T-helper 2 cell (primary cell): ENCODE measurements at regions not wholly inside any gene's neighbourhood (a gene's known extent, or its start where the extent isn't known, plus 50 kb on each side); places are given as distances from the start of the nearest gene placed in this dataset.
"Not testable (repeated sequence)": the region's sequence is repeated elsewhere in the genome, so short reads cannot be mapped to it uniquely, and the experiment has no call there.

Source experiments
- DNase-seq, 5 experiments: peaks; one replicate each; pipeline versions ENCODE4 v3.0.0 to v3.0.0-alpha.2; 2012 to 2022

DNA sequence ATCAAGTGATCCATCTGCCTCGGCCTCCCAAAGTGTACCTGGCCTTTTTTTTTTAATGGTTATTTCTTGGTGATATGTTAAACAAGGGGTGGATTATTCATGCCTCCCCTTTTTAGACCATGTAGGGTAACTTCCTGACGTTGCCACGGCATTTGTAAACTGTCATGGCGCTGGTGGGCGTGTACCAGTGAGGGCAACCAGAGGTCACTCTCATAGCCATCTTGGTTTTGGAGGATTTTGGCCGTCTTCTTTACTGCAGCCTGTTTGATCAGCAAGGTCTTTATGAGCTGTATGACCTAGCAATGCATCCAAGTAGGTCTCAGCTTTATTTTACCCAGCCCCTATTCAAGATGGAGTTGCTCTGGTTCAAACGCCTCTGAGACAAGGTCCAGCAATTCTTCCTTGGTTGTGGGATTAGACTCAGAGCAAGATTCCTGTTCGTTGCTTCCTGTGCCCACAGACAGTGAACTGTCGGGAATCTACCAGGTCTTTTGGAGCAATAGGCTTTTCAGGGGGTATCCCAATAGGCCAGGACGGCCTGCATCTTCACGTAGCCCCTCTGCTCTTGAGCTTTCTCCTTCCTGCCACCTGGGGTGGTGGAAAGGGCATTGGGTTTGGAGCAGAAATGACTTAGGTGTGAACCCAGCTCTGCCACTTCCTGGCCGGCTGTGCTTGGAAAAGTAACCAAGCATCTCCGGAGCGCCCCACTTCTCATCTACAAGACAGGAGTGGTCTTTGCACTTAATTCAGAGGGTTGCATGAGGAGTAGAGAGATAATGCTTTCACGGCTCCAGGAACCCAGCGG, 52.9 kb upstream of the SEC14L1 start:
- no peak for DNase-seq

DNA sequence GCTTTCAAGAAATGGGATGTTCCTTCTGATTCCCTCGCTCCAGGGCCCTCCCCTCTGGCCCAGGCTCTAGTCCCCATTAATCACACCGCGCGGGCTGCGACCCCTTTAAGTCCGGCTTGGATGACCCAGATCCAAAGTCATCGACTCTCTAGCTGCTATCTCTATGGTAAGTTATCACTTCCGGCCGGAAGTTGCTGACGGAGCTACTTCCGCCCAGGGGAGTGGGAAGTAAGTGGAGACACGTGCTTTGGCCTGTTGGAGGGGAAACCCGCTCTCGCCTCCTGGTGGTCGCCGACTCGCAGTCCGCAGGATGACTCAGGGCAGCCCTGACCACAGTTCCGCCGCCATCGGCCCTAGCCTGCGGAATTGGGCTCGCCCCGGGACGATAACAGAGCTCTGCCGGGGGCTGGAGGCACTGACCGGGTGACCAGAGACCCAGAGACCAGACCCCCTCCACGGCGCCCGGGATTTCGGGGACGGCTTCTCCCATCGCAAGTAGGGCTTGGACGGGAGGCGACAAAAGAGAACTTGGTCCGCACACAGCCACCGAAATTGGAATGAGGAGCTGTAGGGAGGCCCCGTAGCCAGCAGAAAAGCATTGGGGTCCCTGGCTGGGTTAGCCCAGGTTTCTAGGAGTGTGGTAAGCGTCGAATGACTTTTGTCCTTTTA, 52.2 kb upstream of the SEC14L1 start:
- peak; percentile 46 to 94 (median 79) for DNase-seq

DNA sequence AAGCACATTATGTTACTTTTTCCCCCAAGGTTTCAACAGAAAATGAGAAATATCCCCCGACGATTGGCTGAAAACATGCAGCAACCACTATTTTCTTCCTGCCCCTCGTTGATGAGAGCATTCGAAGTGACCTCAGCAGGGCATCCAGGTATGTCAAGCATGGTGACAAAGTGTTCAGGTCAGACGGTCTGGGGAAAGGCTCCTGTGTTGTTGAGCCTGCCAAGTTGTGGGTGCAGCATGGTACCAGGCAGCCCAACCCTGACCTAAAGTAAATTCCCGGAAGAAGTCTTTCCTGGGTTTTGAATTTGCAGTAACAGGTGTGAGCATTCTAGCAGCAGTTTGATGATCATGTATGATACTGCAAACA, 51.7 kb upstream of the SEC14L1 start:
- peak in 1 of 5 experiments; percentile 22 for DNase-seq

DNA sequence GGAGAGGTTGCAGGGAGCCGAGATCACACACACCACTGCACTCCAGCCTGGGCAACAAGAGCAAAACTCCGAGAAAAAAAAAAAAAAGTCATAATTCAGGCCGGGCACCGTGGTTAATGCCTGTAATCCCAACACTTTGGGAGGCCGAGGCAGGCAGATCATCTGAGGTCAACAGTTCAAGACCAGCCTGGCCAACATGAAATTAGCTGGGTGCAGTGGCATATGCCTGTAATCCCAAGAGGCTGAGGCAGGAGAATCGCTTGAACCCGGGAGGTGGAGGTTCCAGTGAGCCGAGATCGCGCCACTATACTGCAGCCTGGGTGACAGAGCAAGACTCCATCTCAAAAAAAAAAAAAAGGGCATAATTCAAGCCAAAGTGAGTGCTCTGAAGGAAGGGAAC, 50.8 kb upstream of the SEC14L1 start:
- DNase-seq = not testable (repeated sequence)

DNA sequence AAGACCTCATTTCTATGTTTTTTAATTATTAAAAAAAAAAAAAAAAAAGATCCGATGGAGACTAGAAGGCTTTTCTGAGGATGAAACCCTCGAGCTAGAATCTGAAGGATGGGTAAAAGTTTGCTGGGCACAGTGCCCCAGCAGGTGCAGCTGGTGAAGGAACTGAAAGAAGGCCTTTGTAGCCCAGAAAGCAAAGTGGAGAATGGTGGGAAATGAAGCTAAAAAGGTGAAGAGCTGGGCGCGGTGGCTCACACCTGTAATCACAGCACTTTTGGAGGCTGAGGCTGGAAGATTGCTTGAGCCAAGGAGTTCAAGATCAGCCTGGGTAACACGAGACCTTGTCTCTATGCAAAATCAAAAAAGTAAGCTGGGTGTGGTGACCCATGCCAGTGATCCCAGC, 50.3 kb upstream of the SEC14L1 start:
- no peak for DNase-seq
